HG02588 (cell line): ENCODE measurements at regions not wholly inside any gene's neighbourhood (a gene's known extent, or its start where the extent isn't known, plus 50 kb on each side); places are given as distances from the start of the nearest gene placed in this dataset.

ENCODE experiments used
- ATAC-seq: cut with Tn5 transposase; IDR thresholded peaks from one replicate; pipeline ENCODE4 v1.9.1; 2021; ENCODE audit warnings: mild to moderate bottlenecking, moderate library complexity; ENCODE audit not compliant: unreplicated experiment

DNA sequence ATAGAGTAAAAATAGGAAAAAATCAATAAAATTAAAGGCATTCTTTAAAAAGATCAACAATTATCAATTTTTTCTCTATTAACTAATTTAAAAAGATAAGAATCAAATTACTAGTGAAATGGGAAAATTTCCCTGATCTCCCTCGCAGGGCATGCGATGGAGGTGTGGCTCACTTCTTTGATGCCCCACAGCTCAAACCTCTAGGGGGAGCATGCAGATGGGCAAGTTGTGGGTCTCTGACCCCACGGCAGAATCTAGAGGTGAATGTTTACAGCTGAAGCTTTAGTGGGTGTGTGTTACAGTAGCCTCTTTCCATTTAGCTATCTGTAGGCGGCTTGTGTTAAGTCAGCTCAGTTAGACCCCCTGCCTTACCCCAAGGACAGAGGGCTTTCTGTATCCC, 1348.8 kb downstream of the PCDH18 start:
- no peak for ATAC-seq

DNA sequence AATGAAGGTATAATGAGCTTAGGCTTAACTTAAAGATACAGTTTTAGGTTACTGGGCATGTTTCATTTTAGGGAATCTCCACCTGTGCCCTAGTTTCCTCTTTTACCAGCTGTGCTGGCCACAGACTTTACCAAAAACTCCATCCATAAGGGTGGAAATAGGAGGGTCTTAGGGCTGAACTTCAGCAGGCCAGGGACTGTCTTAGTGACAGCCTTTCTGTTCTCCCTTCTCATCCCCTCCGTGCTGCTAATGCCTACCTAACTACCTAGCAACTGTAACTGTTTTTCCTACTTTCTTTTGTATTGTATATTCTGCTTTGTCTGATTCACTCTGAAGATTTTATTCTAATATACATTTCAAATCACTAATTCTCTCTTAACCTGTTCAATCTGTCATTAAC, 1375.3 kb downstream of the PCDH18 start:
- no peak for ATAC-seq

GRCh38 chr4:136150046-136150445, 1382.2 kb downstream of the PCDH18 start:
- no peak for ATAC-seq

DNA sequence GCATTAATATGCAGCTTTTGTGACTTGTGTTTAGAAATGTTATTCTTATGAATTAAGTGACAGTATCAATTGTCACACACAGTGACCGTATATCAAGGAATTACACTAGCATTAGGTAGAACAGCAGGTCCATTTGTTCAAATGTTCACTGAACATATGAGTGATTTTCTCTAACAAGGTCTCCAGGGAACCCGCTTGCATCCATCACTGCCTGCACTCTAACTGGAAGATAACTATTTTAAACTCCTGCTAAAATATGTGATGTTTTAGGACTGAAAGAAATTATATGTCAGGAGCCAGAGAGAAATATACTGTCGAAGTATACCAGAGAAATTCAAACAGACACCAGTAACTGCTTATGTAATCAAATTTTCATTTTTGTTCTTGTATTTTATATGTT, 1395.7 kb downstream of the PCDH18 start:
- no peak for ATAC-seq

DNA sequence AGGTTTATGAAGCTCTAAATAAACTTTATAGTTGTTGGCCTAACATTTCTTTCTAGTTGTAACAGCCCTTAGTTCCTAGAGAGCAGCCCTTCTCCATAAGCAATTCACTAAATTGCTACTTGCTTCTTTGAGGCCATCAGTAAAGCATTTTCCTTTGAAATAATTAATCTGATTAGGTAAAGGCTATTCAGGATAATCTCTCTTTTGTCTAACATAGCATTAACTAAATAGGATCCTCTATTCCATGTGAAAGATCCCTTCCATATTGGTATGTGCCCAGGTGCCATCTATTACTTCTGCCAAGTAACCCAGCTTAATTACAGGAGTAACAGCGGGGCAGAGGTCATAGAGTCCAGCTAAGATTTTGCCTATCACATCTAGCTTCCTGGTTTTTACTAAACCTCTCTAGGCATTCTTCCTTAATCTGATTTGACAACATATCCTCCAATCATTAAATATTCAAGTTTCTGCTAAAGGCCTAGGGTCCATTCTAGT, 1408.0 kb downstream of the PCDH18 start:
- ATAC-seq = no peak

- no peak for ATAC-seq
These were observed 1410.9 kb downstream of the PCDH18 start for GRCh38 chr4:136121426-136121825.

DNA sequence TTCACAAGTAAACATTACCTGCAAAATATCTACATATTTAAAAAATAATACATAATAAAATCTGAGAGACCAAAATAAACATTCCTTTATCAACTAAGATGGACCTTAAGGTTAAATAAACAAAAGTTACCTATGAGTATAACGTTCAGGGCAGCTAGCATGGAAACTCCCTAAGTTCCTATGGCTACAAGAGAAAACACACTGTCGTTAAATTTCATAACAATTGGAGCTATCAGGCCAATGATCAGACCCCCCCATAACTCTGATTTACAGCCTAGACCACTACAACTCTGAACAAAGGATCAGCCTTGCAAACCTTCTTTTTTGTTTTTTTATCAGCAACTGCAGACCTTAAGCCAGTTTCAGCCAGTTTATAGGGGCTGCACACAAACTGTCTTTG, 1418.4 kb downstream of the PCDH18 start:
- no peak for ATAC-seq

DNA sequence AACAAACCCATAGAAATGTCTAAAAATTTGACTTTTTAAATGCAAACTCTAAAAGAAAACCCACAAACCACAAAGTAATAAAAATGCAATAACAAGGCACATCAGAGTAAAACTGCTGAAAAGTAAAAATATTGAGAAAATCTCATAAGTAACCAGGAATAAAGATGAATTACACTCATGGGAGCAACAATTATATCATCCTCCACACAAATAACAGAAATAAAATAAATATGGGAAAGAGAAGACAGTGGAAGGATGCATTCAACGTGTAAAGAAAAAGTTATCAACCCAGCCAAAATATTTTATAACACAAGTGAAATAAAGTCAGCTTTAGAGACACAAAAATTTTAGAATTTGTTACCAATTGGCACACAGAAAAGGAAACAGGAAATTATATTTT, 1420.2 kb downstream of the PCDH18 start:
- ATAC-seq = no peak

GRCh38 chr4:136106753-136107152, 1425.5 kb downstream of the PCDH18 start:
- ATAC-seq = no peak

- ATAC-seq = no peak
These were observed 1428.7 kb downstream of the PCDH18 start for GRCh38 chr4:136103616-136104015.

DNA sequence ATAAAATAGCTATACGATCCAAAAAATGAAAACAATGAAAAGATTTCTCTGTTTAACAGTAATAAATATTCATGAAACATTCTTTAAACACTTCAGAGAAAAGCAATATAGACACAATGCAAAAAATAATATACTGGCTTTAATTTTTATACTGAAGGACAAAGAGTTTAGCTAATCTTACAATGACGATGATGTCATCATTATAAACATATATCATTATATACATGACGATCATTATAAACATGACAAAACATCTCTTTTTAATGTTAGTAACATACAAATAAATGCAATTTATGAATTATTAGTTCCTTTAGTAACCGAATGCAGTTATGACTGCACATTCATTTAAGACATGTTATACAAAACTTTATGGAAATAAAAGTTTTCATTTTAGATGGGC, 1434.6 kb downstream of the PCDH18 start:
- ATAC-seq = no peak

- no peak for ATAC-seq
These were observed 1444.0 kb downstream of the PCDH18 start for GRCh38 chr4:136088211-136088867.

- ATAC-seq = no peak
These were observed 1453.3 kb downstream of the PCDH18 start for GRCh38 chr4:136078976-136079375.

DNA sequence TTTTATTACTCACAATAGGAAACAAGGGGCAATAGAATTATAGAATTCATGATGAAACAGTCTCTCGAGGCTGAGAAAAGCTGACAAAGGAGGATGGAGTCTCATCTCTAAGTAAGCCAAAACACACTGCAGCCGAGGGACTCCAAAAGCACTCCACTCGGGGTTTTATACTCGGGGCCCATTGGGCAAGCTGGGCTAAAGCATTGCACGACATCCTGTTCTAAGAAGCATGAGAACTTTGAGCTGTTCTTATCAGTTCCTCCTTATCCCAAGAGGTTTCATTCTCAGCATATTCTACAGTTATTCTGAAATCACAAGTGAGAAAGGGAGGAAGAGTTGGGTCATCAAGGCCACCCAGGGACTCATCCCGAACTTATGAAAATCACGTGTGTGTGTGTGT, 1475.5 kb downstream of the PCDH18 start:
- no peak for ATAC-seq

DNA sequence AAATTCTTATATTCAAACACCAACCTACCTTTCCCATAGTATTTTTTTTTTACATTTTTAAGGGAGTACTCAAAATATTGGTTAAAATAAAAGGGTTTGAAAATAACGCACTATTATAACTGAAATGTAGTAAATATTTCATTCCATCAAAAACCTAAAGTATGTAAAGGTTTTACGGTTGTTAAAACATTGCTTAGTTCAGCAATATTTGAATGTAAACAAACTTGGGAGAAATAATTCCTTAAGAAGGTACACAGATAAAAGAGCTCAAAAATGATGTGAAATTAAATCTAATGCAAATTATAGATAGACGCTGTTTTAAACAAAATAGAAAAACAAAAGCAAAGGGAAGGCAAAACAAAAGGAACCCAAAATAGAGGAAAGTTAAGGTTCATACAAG, 1476.9 kb downstream of the PCDH18 start:
- ATAC-seq = no peak

DNA sequence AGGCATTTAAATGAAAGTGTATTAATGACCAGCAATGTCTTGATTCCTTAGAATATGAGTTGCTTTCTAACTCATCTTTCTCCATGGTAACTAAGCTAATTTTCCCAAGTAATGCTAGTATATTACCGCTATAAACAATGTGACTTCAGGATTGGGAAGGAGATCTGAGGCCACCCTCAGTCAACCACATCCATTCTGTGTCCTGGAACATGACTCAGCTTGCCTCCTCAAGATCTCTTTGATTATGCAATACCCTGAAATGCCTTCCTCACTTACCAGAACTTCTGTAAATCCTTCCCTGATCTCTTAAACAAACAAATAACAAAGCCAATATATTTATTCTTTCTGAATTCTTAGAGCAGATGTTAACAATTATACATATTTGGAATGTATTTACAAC, 1495.5 kb downstream of the PCDH18 start:
- no peak for ATAC-seq

- no peak for ATAC-seq
These were observed 1499.9 kb downstream of the PCDH18 start for GRCh38 chr4:136032391-136032790.

- ATAC-seq = no peak
These were observed 1506.8 kb downstream of the PCDH18 start for GRCh38 chr4:136025540-136025939.

DNA sequence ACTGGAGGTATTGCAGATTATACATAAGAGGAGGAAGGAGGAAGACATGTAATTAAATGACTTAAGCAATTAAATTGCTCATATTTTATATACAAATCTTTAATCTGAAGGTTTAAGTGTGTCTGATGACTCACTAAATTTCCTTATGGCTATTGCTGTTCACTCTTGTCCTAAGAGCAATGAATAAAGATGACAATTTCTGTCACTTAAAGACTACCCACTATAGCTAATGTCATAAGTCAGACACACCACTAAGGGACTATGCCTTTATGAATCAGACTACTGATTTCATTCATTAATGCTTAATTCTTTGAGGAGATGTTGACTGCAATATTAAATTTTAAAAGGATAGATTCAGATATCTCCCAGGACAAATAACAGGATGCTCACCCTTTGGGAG, 1514.7 kb downstream of the PCDH18 start:
- no peak for ATAC-seq

GRCh38 chr4:136012220-136012619, 1520.1 kb downstream of the PCDH18 start:
- no peak for ATAC-seq

GRCh38 chr4:136009258-136009832, 1522.9 kb downstream of the PCDH18 start:
- no peak for ATAC-seq

DNA sequence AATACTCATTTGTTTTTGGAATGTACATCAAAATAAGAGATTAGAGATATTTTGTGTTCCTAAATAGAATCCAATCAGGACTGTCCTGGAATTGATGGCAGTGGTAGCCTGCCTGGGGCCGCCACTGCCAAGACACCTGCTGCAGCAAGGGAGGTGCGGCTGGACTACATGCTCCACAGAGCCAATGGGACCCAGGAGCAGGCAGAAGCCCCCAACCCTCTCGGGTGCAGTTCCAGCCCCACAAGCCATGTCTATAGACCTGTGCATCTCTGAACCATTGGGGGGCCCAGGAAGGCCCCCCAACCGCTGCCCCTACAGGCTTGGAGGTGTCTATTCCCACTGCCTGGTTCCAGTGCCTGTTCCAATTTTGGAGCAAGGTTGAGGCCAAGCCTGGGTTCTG, 1524.3 kb downstream of the PCDH18 start:
- no peak for ATAC-seq

GRCh38 chr4:136002316-136002715, 1530.0 kb downstream of the PCDH18 start:
- ATAC-seq = no peak
